Activated CD8-positive, alpha-beta T cell treated with anti-CD3 and anti-CD28 coated beads for 36 hours (primary cell): ENCODE measurements at regions not wholly inside any gene's neighbourhood (a gene's known extent, or its start where the extent isn't known, plus 50 kb on each side); places are given as distances from the start of the nearest gene placed in this dataset.

Experiments used
- ATAC-seq: fragments of 200-7000 bp; cut with Tn5 transposase; one replicate; pipeline ENCODE4 v1.10.0; 2021; ENCODE audit warnings: mild to moderate bottlenecking, moderate library complexity
- CTCF ChIA-PET: fragments of 350-600 bp; sonication (Branson Sonifier 250); formaldehyde crosslinking; loops from one replicate; lab custom pipeline; 2021; ENCODE audit warnings: antibody characterized with exemption; lab: Charles Lee
- POLR2A ChIA-PET: fragments of 350-600 bp; sonication (Branson Sonifier 250); formaldehyde crosslinking; loops from one replicate; lab custom pipeline; 2021; ENCODE audit warnings: antibody characterized with exemption; lab: Charles Lee
- DNase-seq: peaks from one replicate; pipeline ENCODE4 v3.0.0-alpha.2; 2020
- H3K27ac Mint-ChIP-seq: one replicate; pipeline ENCODE4 v1.8.0; 2021; ENCODE audit warnings: mild to moderate bottlenecking, mixed read lengths
- H3K27me3 Mint-ChIP-seq: one replicate; pipeline ENCODE4 v1.8.0; 2021; ENCODE audit warnings: mixed read lengths
- H3K36me3 Mint-ChIP-seq: one replicate; pipeline ENCODE4 v1.8.0; 2021; ENCODE audit warnings: low read depth, mixed read lengths
- H3K4me1 Mint-ChIP-seq: one replicate; pipeline ENCODE4 v1.8.0; 2021; ENCODE audit warnings: low read depth, mixed read lengths
- H3K4me3 Mint-ChIP-seq: one replicate; pipeline ENCODE4 v1.8.0; 2021; ENCODE audit warnings: mild to moderate bottlenecking, moderate library complexity, mixed read lengths
- H3K9me3 Mint-ChIP-seq: one replicate; pipeline ENCODE4 v1.8.0; 2021; ENCODE audit warnings: mixed read lengths
- CTCF ChIP-seq: fragments of 200-600 bp; IDR thresholded peaks from one replicate; pipeline ENCODE4 v1.8.0; 2022; ENCODE audit warnings: antibody characterized with exemption, mild to moderate bottlenecking
- intact Hi-C: fragments of 100-400 bp; cut with micrococcal nuclease; formaldehyde crosslinking; loops from one replicate; pipeline ENCODE4 v1.10.0; 2022

DNA sequence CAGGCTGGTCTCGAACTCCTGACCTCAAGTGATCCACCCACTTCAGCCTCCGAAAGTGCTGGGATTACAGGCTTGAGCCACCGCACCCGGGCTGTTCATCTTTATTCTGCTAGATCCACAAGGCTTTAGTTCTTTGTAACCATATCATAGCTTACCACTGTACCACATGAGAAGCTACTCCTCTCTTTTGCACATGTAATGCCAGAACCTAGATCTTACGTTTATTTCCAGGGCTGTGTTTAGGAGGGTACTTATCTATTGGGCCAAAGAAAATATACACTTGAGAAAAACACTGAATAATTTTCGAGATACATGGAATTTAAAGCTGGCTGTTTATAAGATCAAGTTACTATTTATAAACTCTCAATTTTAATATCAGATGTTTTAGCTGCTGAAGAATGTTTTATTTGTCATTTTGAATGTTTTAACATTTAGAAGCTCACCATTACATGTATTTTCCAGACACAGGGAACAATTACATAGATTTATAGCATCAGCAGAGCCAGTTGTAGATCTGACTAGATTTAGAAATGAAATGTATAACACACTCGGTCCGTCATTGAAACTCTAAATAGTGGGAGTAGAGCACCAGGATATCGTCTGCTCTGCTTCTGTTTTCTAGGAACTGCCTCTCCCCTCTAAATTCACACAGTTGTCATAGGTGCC is 155.3 kb upstream of the HAND2 start:
- DNase-seq (no peak), ATAC-seq (no peak)
- intact Hi-C loops: no loop called here
- Mint-ChIP-seq H3K36me3 (no peaks in the 10 kb centered on the region), H3K9me3 (no peaks in the 10 kb centered on the region), H3K4me1 (no peaks in the 10 kb centered on the region), H3K4me3 (no peak overlapping the region), H3K27ac (no peak overlapping the region), H3K27me3 (peaks cover 2% of the 10 kb centered on the region)
- TF ChIP-seq CTCF: no peak
- CTCF ChIA-PET: interaction anchor here (0.8 kb wide), 1 partner anchor 305 kb away, joined by 3 read pairs; no protein-coding TSS in a partner anchor
- POLR2A ChIA-PET: no interaction called here

DNA sequence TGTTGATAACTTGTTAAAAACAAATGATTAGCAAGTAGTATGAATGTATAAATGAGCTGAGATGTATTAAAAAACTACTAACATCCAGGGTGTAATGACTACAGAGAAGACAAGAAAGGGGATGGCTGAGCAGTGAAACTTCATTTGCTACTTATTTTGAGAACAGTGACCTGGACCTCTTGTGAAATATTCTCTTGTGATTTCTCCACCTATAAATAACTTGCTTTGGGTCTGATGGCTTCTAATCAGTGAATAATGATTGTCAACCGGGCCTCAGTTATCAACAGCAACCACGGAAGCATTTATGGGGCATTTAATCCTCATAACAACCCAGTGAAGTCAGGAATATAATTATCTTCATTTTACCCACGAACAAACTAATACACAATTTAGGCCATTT is 154.2 kb upstream of the HAND2 start:
- POLR2A ChIA-PET: no interaction called here
- ATAC-seq: no peak
- no peak overlapping the region for H3K27ac Mint-ChIP-seq
- TF ChIP-seq CTCF: no peak
- H3K27me3 Mint-ChIP-seq: peaks cover 2% of the 10 kb centered on the region
- intact Hi-C loops: no loop called here
- no peaks in the 10 kb centered on the region for H3K36me3 Mint-ChIP-seq
- no peaks in the 10 kb centered on the region for H3K4me1 Mint-ChIP-seq
- CTCF ChIA-PET: no interaction called here
- no peak for DNase-seq
- H3K9me3 Mint-ChIP-seq: no peaks in the 10 kb centered on the region
- no peak overlapping the region for H3K4me3 Mint-ChIP-seq

DNA sequence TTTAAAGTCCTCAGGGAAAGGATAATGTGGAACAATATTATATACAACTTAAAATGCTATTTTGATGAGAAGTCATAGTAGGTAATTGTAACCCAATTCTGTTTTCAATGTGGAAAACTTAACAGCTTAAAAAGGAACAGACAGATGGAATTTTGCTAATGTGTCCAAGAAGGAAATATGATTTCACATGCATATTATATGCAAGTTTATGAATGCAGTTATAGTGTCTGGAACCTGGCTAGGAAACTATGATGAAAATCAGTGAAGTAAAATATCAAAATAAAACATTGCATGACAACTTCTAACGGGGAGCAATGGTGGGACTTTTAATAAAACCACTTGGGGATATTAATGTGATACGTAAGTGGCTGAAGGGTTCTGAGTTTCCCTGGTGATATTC is 152.6 kb upstream of the HAND2 start:
- DNase-seq (no peak), ATAC-seq (no peak)
- CTCF ChIA-PET: no interaction called here
- Mint-ChIP-seq H3K4me3 (no peak overlapping the region), H3K4me1 (no peaks in the 10 kb centered on the region), H3K27ac (no peak overlapping the region), H3K36me3 (no peaks in the 10 kb centered on the region), H3K27me3 (peaks cover 2% of the 10 kb centered on the region), H3K9me3 (no peaks in the 10 kb centered on the region)
- POLR2A ChIA-PET: no interaction called here
- TF ChIP-seq CTCF: no peak
- intact Hi-C loops: no loop called here

GRCh38 chr4:173680278-173680677 is 150.2 kb upstream of the HAND2 start:
- no peak for TF ChIP-seq CTCF
- no peak for DNase-seq
- H3K27ac Mint-ChIP-seq: no peak overlapping the region
- H3K27me3 Mint-ChIP-seq: peaks cover 5% of the 10 kb centered on the region
- no peaks in the 10 kb centered on the region for H3K36me3 Mint-ChIP-seq
- H3K9me3 Mint-ChIP-seq: no peaks in the 10 kb centered on the region
- ATAC-seq: no peak
- H3K4me3 Mint-ChIP-seq: no peak overlapping the region
- ChIA-PET POLR2A (no interaction called here), CTCF (no interaction called here)
- H3K4me1 Mint-ChIP-seq: no peaks in the 10 kb centered on the region
- intact Hi-C loops: no loop called here

DNA sequence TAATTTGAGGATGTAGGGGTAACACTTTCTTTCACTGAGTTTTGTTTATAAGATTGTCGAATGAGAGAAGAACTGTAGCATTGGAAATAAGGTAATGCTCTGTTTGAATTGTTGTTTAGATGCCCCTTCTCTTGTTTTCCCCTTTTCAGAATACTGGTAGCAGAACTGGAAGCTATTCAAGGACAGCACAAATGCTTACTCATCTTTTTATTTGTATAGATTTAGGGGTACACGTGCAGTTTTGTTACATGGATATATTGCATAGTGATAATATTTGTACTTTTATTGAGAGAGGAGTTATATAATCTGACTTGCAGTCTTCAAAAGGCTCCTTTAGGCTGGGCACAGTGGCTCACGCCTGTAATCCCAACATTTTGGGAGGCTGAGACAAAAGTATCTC is 145.4 kb upstream of the HAND2 start:
- H3K4me3 Mint-ChIP-seq: no peak overlapping the region
- H3K27ac Mint-ChIP-seq: no peak overlapping the region
- CTCF ChIA-PET: no interaction called here
- peaks cover 2% of the 10 kb centered on the region for H3K9me3 Mint-ChIP-seq
- POLR2A ChIA-PET: no interaction called here
- H3K36me3 Mint-ChIP-seq: no peaks in the 10 kb centered on the region
- no peaks in the 10 kb centered on the region for H3K4me1 Mint-ChIP-seq
- intact Hi-C loops: no loop called here
- ATAC-seq (no peak), DNase-seq (no peak)
- TF ChIP-seq CTCF: no peak
- H3K27me3 Mint-ChIP-seq: peaks cover 3% of the 10 kb centered on the region
